H9 (cell line): ENCODE measurements at regions not wholly inside any gene's neighbourhood (a gene's known extent, or its start where the extent isn't known, plus 50 kb on each side); places are given as distances from the start of the nearest gene placed in this dataset.
A peak's percentile ranks its signal among the peaks of the same experiment; 100 is the strongest.

Experiments
- DNase-seq: peaks from one replicate; pipeline ENCODE4 v3.0.0-alpha.2; 2017
- H2AFZ ChIP-seq: one replicate; pipeline ENCODE4 v1.6.1; 2013; ENCODE audit warnings: mild to moderate bottlenecking, low read length, control low read depth, moderate library complexity
- H2AK5ac ChIP-seq: 2 replicates; pipeline ENCODE4 v1.6.1; 2013; ENCODE audit warnings: low read length, control low read depth, mixed read lengths; ENCODE audit not compliant: insufficient read length
- H2BK120ac ChIP-seq: one replicate; pipeline ENCODE4 v1.6.1; 2013; ENCODE audit warnings: low read depth, mild to moderate bottlenecking, low read length, control low read depth, inconsistent platforms; ENCODE audit not compliant: poor library complexity, severe bottlenecking
- H2BK12ac ChIP-seq: 2 replicates; pipeline ENCODE4 v1.6.1; 2013; ENCODE audit warnings: low read length, control low read depth, mixed read lengths, low read depth; ENCODE audit not compliant: insufficient read length
- H2BK15ac ChIP-seq: 2 replicates; pipeline ENCODE4 v1.6.1; 2013; ENCODE audit warnings: low read depth, low read length, control low read depth
- H2BK20ac ChIP-seq: one replicate; pipeline ENCODE4 v1.6.1; 2013; ENCODE audit warnings: low read depth, mild to moderate bottlenecking, low read length, control low read depth, inconsistent platforms; ENCODE audit not compliant: poor library complexity, severe bottlenecking
- H2BK5ac ChIP-seq: 2 replicates; pipeline ENCODE4 v1.6.1; 2013; ENCODE audit warnings: low read length, control low read depth, mixed read lengths; ENCODE audit not compliant: insufficient read length
- H3K14ac ChIP-seq: 2 replicates; pipeline ENCODE4 v1.6.1; 2013; ENCODE audit warnings: low read length, control low read depth; ENCODE audit not compliant: insufficient read depth
- H3K18ac ChIP-seq: 2 replicates; pipeline ENCODE4 v1.6.1; 2013; ENCODE audit warnings: low read depth, mild to moderate bottlenecking, mixed read lengths, low read length, control low read depth; ENCODE audit not compliant: insufficient read length
- H3K23ac ChIP-seq: 2 replicates; pipeline ENCODE4 v1.6.1; 2013; ENCODE audit warnings: low read length, control low read depth, mixed read lengths, low read depth; ENCODE audit not compliant: insufficient read length
- H3K23me2 ChIP-seq: 2 replicates; pipeline ENCODE4 v1.6.1; 2013; ENCODE audit warnings: low read depth, mild to moderate bottlenecking, mixed read lengths, low read length, control low read depth; ENCODE audit not compliant: insufficient read length, poor library complexity, severe bottlenecking
- H3K27ac ChIP-seq: 2 replicates; pipeline ENCODE4 v1.5.1; 2013; ENCODE audit warnings: low read length, control low read depth, mixed read lengths, low read depth; ENCODE audit not compliant: insufficient read length
- H3K27me3 ChIP-seq: 2 replicates; pipeline ENCODE4 v1.6.1; 2013; ENCODE audit warnings: low read length, control low read depth, inconsistent platforms; ENCODE audit not compliant: insufficient read depth
- H3K4ac ChIP-seq: 2 replicates; pipeline ENCODE4 v1.6.1; 2013; ENCODE audit warnings: low read depth, mild to moderate bottlenecking, control low read depth, inconsistent platforms, low read length, moderate library complexity
- H3K4me1 ChIP-seq: 2 replicates; pipeline ENCODE4 v1.6.1; 2013; ENCODE audit warnings: low read length, control low read depth, inconsistent platforms; ENCODE audit not compliant: insufficient read depth
- H3K4me2 ChIP-seq: 2 replicates; pipeline ENCODE4 v1.6.1; 2013; ENCODE audit warnings: low read length, control low read depth, mixed read lengths; ENCODE audit not compliant: insufficient read length, insufficient read depth
- H3K56ac ChIP-seq: 2 replicates; pipeline ENCODE4 v1.6.1; 2013; ENCODE audit warnings: low read depth, mild to moderate bottlenecking, mixed read lengths, low read length, control low read depth; ENCODE audit not compliant: insufficient read length
- H3K79me1 ChIP-seq: 2 replicates; pipeline ENCODE4 v1.6.1; 2013; ENCODE audit warnings: low read depth, mild to moderate bottlenecking, moderate library complexity, low read length, control low read depth, inconsistent platforms; ENCODE audit not compliant: insufficient read depth, poor library complexity, severe bottlenecking
- H3K79me2 ChIP-seq: 2 replicates; pipeline ENCODE4 v1.6.1; 2013; ENCODE audit warnings: low read length, control low read depth, inconsistent platforms; ENCODE audit not compliant: insufficient read depth
- H3K9ac ChIP-seq: 2 replicates; pipeline ENCODE4 v1.6.1; 2013; ENCODE audit warnings: low read length, control low read depth, mixed read lengths; ENCODE audit not compliant: insufficient read length; ENCODE audit errors: extremely low read depth
- H3K9me3 ChIP-seq: one replicate; pipeline ENCODE4 v1.6.1; 2013; ENCODE audit warnings: low read depth, low read length, inconsistent platforms; ENCODE audit not compliant: control insufficient read depth
- H3T11ph ChIP-seq: one replicate; pipeline ENCODE4 v1.6.1; 2013; ENCODE audit warnings: mild to moderate bottlenecking, low read length, control low read depth, inconsistent platforms
- H4K20me1 ChIP-seq: one replicate; pipeline ENCODE4 v1.6.1; 2013; ENCODE audit not compliant: control insufficient read depth, insufficient read length, insufficient read depth
- H4K5ac ChIP-seq: 2 replicates; pipeline ENCODE4 v1.6.1; 2013; ENCODE audit warnings: low read depth, mild to moderate bottlenecking, mixed read lengths, low read length, control low read depth; ENCODE audit not compliant: insufficient read length
- H4K8ac ChIP-seq: replicated peaks from 2 replicates; pipeline ENCODE4 v1.6.1; 2013; ENCODE audit warnings: low read length, control low read depth, mixed read lengths, low read depth; ENCODE audit not compliant: insufficient read length
- H4K91ac ChIP-seq: 2 replicates; pipeline ENCODE4 v1.6.1; 2013; ENCODE audit warnings: low read depth, mild to moderate bottlenecking, moderate library complexity, mixed read lengths, low read length, control low read depth; ENCODE audit not compliant: insufficient read length
- H3K27ac Mint-ChIP-seq, 3 experiments: 2 replicates in 2 of 3; 3 replicates in 1 of 3; pipeline ENCODE4 v1.8.0; 2020 to 2021; ENCODE audit warnings: mixed read lengths in 3 of 3, mild to moderate bottlenecking in 1 of 3, moderate library complexity in 1 of 3
- H3K27me3 Mint-ChIP-seq: 2 replicates; pipeline ENCODE4 v1.8.0; 2021; ENCODE audit warnings: low read depth, mild to moderate bottlenecking, moderate library complexity, mixed read lengths
- H3K36me3 Mint-ChIP-seq, 3 experiments: 2 replicates in 2 of 3; 3 replicates in 1 of 3; pipeline ENCODE4 v1.8.0; 2020 to 2021; ENCODE audit warnings: low read depth in 3 of 3, mixed read lengths in 3 of 3; ENCODE audit not compliant: insufficient read depth in 1 of 3
- H3K4me1 Mint-ChIP-seq, 2 experiments: 2 replicates each; pipeline ENCODE4 v1.8.0; 2020; ENCODE audit warnings: mixed read lengths in 2 of 2
- H3K4me3 Mint-ChIP-seq, 2 experiments: 2 replicates in 1 of 2; 3 replicates in 1 of 2; pipeline ENCODE4 v1.8.0; 2020 to 2021; ENCODE audit warnings: mild to moderate bottlenecking in 2 of 2, mixed read lengths in 2 of 2, moderate library complexity in 1 of 2
- H3K9me3 Mint-ChIP-seq, 2 experiments: 2 replicates in 1 of 2; 3 replicates in 1 of 2; pipeline ENCODE4 v1.8.0; 2020; ENCODE audit warnings: mild to moderate bottlenecking in 2 of 2, mixed read lengths in 2 of 2, moderate library complexity in 1 of 2
- WGBS: extraction: QIAGEN DNeasy Blood & Tissue Kit; methylation state at CpG from one replicate; pipeline ENCODE4 v1.1.7; 2013; ENCODE audit warnings: missing lambda C conversion rate, low lambda C conversion rate, mixed read lengths; ENCODE audit not compliant: insufficient read length; ENCODE audit errors: extremely low coverage; 5-methylcytosine and 5-hydroxymethylcytosine counted together
- TF ChIP-seq, protein P1 (sequence below): fragments of 200-600 bp; sonication (generic); conservative IDR thresholded peaks from 3 replicates; pipeline ENCODE4 v1.8.0; 2021; ENCODE audit warnings: antibody characterized with exemption, mild to moderate bottlenecking

DNA sequence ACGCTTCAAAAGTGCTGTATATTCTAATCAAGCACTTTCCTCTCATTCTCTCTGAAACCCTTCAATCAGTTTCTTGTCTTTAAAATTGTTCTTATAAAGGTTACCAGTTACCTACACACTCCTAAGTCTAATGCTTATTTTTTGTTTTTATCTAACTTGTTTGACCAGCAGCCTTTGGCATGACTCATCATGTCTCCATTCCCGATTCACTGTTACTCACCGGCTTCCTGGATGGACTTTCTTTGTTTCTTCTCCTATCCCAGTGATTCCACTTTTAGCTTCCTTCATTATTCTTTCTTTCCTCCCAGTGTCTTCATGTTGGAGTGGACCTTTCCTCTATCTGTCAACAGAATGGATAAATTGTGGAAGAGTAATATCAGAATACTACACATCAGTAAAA, 368.6 kb upstream of the CCDC196 start:
- Histone ChIP-seq H3K9ac (no peak overlapping the region), H3K4me1 (peaks cover 13% of the 10 kb centered on the region; the same call in 1 of the 2 replicates), H4K91ac (no peak overlapping the region), H3T11ph (no peak overlapping the region), H4K5ac (no peak overlapping the region), H3K18ac (no peak overlapping the region), H3K4ac (no peak overlapping the region), H2BK15ac (no peak overlapping the region), H3K27me3 (no peaks in the 10 kb centered on the region), H2BK5ac (no peak overlapping the region), H2AK5ac (no peak overlapping the region), H3K27ac (no peak overlapping the region), H2BK20ac (no peak overlapping the region), H2AFZ (no peak overlapping the region), H4K8ac (no peak overlapping the region), H2BK120ac (no peak overlapping the region), H3K23me2 (no peaks in the 10 kb centered on the region), H3K9me3 (no peaks in the 10 kb centered on the region), H3K56ac (no peak overlapping the region), H3K14ac (no peak overlapping the region), H4K20me1 (no peaks in the 10 kb centered on the region), H3K4me2 (no peak overlapping the region), H3K79me2 (no peaks in the 10 kb centered on the region), H3K79me1 (no peaks in the 10 kb centered on the region), H3K23ac (no peak overlapping the region), H2BK12ac (no peak overlapping the region)
- Mint-ChIP-seq H3K4me1 (peaks cover 32 to 38% of the 10 kb centered on the region in 2 experiments), H3K27me3 (no peaks in the 10 kb centered on the region), H3K36me3 (no peaks in the 10 kb centered on the region), H3K4me3 (no peak overlapping the region), H3K9me3 (no peaks in the 10 kb centered on the region), H3K27ac (peak overlapping the region in 1 of 3 experiments; percentile 80; a peak in 2 of 7 replicates)
- TF ChIP-seq, protein P1, sequence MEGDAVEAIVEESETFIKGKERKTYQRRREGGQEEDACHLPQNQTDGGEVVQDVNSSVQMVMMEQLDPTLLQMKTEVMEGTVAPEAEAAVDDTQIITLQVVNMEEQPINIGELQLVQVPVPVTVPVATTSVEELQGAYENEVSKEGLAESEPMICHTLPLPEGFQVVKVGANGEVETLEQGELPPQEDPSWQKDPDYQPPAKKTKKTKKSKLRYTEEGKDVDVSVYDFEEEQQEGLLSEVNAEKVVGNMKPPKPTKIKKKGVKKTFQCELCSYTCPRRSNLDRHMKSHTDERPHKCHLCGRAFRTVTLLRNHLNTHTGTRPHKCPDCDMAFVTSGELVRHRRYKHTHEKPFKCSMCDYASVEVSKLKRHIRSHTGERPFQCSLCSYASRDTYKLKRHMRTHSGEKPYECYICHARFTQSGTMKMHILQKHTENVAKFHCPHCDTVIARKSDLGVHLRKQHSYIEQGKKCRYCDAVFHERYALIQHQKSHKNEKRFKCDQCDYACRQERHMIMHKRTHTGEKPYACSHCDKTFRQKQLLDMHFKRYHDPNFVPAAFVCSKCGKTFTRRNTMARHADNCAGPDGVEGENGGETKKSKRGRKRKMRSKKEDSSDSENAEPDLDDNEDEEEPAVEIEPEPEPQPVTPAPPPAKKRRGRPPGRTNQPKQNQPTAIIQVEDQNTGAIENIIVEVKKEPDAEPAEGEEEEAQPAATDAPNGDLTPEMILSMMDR, result no peak
- no CpG with 5 or more reads among the region's 3 CpGs for WGBS
- DNase-seq, result no peak
